ENCODE measurements at regions not wholly inside any gene's neighbourhood (a gene's known extent, or its start where the extent isn't known, plus 50 kb on each side); places are given as distances from the start of the nearest gene placed in this dataset.
"Not testable (repeated sequence)": the region's sequence is repeated elsewhere in the genome, so short reads cannot be mapped to it uniquely, and the experiment has no call there.

DNA sequence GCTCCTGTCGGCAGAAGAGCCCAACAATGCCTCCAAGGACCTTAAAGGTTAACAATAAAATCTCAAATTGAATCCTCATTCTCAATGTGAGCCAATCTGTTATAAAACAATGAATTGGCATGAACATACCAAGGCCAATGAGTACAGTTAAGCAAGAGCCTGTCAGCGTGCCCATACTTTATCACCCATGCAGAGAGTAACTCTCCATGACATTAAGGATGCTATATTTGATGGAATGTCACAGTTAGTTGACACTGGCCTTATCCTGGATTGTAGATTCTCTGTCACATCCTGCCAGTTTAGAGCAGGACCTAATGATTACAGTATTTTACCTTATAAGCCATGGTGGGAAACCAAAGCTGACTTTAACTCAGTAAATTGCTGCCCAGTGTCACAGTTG, 335.4 kb upstream of the MDFIC2 start:
- no peak overlapping the region for H3K27ac Mint-ChIP-seq
- H3K9me3 Mint-ChIP-seq, result peaks cover 5 to 7% of the 10 kb centered on the region in 2 donors
- H3K27me3 Mint-ChIP-seq, result peaks cover 11% of the 10 kb centered on the region in 2 donors
- peaks cover 0 to 4% of the 10 kb centered on the region in 2 donors for H3K36me3 Mint-ChIP-seq
- ATAC-seq (replicated peaks), result no peak
- H3K4me3 Mint-ChIP-seq, result no peak overlapping the region
- H3K4me1 Mint-ChIP-seq, result no peaks in the 10 kb centered on the region
- no peak for DNase-seq

GRCh38 chr3:70647094-70647493, 334.7 kb upstream of the MDFIC2 start:
- no peak overlapping the region for H3K27ac Mint-ChIP-seq
- H3K4me1 Mint-ChIP-seq, result no peaks in the 10 kb centered on the region

GRCh38 chr3:70646635-70647034, 334.2 kb upstream of the MDFIC2 start:
- Mint-ChIP-seq H3K4me1 (no peaks in the 10 kb centered on the region), H3K36me3 (peaks cover 0 to 4% of the 10 kb centered on the region in 2 donors), H3K4me3 (no peak overlapping the region), H3K27me3 (peaks cover 11% of the 10 kb centered on the region in 2 donors), H3K9me3 (peaks cover 5 to 7% of the 10 kb centered on the region in 2 donors), H3K27ac (no peak overlapping the region)
- ATAC-seq (replicated peaks) (no peak), DNase-seq (no peak)

More at GRCh38 chr3:70647094-70647493, 334.7 kb upstream of the MDFIC2 start:
- DNase-seq (no peak), ATAC-seq (replicated peaks) (no peak)
- peaks cover 0 to 4% of the 10 kb centered on the region in 2 donors for H3K36me3 Mint-ChIP-seq
- H3K9me3 Mint-ChIP-seq, result peaks cover 5 to 7% of the 10 kb centered on the region in 2 donors
- peaks cover 11% of the 10 kb centered on the region in 2 donors for H3K27me3 Mint-ChIP-seq
- no peak overlapping the region for H3K4me3 Mint-ChIP-seq

DNA sequence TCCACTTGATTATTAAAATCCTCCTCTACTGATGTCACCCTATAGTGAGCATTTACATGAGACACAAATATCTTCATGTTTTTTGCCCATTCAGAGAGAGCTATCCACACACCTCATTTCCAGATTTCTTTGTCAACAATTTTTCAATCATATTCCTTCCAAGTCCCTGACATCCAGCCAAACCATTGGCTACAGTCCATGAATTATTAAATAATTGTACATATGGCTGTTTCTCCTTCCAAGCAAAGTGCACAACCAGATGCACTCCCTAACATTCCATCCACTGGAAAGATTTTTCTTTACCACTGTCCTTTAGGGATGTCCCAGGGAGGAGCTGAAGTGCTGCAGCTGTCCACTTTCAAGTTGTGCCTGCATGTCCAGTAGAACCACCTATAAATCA, 328.0 kb upstream of the MDFIC2 start:
- H3K9me3 Mint-ChIP-seq, result peaks cover 10 to 14% of the 10 kb centered on the region in 2 donors
- no peaks in the 10 kb centered on the region for H3K4me1 Mint-ChIP-seq
- DNase-seq, result no peak
- no peak overlapping the region for H3K4me3 Mint-ChIP-seq
- H3K27me3 Mint-ChIP-seq, result peaks cover 13 to 18% of the 10 kb centered on the region in 2 donors
- no peak for ATAC-seq (replicated peaks)
- no peak overlapping the region for H3K27ac Mint-ChIP-seq
- peaks cover 0 to 4% of the 10 kb centered on the region in 2 donors for H3K36me3 Mint-ChIP-seq

- Mint-ChIP-seq H3K4me3 (no peak overlapping the region), H3K27ac (no peak overlapping the region), H3K27me3 (peaks cover 18 to 20% of the 10 kb centered on the region in 2 donors), H3K36me3 (no peaks in the 10 kb centered on the region), H3K9me3 (peaks cover 4 to 10% of the 10 kb centered on the region in 2 donors), H3K4me1 (no peaks in the 10 kb centered on the region)
- ATAC-seq (replicated peaks) (no peak), DNase-seq (no peak)
Measured at GRCh38 chr3:70635301-70635700, 322.9 kb upstream of the MDFIC2 start.

- no peaks in the 10 kb centered on the region for H3K9me3 Mint-ChIP-seq
- no peaks in the 10 kb centered on the region for H3K36me3 Mint-ChIP-seq
- DNase-seq, result no peak
- no peak overlapping the region for H3K27ac Mint-ChIP-seq
- H3K27me3 Mint-ChIP-seq, result peaks cover 10 to 18% of the 10 kb centered on the region in 2 donors
- H3K4me3 Mint-ChIP-seq, result no peak overlapping the region
- ATAC-seq (replicated peaks), result no peak
- H3K4me1 Mint-ChIP-seq, result no peaks in the 10 kb centered on the region
Measured at GRCh38 chr3:70631716-70632307, 319.4 kb upstream of the MDFIC2 start.

DNA sequence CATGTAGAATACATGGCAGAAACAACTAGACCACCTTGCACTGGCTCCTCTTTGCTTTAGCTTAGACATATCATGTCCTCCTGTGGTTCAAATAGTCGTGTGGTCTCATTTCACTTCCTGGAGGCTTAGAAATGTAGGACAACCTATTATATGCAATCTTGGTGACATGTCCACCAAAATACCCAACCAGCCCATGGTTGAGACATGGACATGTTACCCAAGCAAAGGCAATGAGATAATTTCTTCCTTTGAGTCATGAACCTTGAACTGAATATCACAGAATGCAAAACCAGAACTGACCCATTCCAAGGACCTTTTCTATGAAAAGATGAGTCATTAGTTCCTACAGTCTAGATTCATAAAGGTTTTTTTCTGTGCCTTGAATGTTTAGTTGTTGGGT, 309.0 kb upstream of the MDFIC2 start:
- DNase-seq, result no peak
- Mint-ChIP-seq H3K36me3 (no peaks in the 10 kb centered on the region), H3K27me3 (peaks cover 8 to 20% of the 10 kb centered on the region in 2 donors), H3K27ac (no peak overlapping the region), H3K4me1 (peaks cover 7 to 17% of the 10 kb centered on the region in 2 donors), H3K9me3 (peaks cover 0 to 3% of the 10 kb centered on the region in 2 donors), H3K4me3 (no peak overlapping the region)
- peak; percentile 82 to 92 for ATAC-seq (replicated peaks)

DNA sequence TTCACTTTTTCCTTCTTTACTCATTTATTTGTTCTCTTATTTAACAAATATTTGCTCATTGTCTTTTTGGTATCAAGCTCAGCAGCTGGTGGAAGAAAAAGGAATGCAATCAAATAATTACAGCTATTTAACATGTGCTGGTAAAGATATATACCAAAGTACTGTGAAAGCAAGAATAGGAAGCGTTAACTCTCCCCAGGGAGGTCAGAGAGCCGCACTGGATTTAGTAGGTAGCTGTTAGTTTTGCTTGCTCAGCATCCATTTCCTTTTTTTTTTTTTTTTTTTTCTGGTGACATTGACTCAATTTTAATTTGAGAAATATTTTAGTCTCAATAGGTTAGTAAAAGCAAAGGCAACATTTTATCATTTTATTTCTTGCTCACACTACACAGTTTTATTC, 308.5 kb upstream of the MDFIC2 start:
- peaks cover 8 to 20% of the 10 kb centered on the region in 2 donors for H3K27me3 Mint-ChIP-seq
- peaks cover 0 to 3% of the 10 kb centered on the region in 2 donors for H3K9me3 Mint-ChIP-seq
- no peak overlapping the region for H3K4me3 Mint-ChIP-seq
- ATAC-seq (replicated peaks) (peak in 1 of 2 donors; percentile 55), DNase-seq (no peak)
- H3K36me3 Mint-ChIP-seq, result no peaks in the 10 kb centered on the region
- H3K4me1 Mint-ChIP-seq, result peaks cover 7 to 17% of the 10 kb centered on the region in 2 donors
- H3K27ac Mint-ChIP-seq, result no peak overlapping the region

DNA sequence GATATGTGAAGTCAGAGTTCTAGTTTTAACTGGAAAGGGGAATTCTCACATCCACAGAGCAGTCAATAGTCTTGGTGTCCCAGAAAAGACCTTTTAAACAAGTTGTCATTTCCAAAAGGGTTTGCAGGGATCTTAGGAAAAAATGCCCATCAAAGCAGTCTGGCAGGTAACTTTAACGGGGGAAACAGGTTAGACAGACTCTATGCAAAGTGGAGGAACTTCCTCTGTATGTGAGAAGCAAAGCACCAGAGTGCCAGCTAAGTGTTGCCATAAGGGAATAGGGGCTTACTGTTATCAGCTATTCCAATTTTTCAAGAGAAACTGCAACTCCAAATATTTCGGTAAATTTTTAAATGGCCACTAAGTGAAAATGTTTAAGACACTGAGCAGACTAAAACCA, 307.9 kb upstream of the MDFIC2 start:
- no peak overlapping the region for H3K27ac Mint-ChIP-seq
- no peak overlapping the region for H3K4me3 Mint-ChIP-seq
- DNase-seq (no peak), ATAC-seq (replicated peaks) (no peak)
- H3K4me1 Mint-ChIP-seq, result peaks cover 7 to 17% of the 10 kb centered on the region in 2 donors
- H3K36me3 Mint-ChIP-seq, result no peaks in the 10 kb centered on the region
- H3K9me3 Mint-ChIP-seq, result peaks cover 0 to 3% of the 10 kb centered on the region in 2 donors
- peaks cover 8 to 21% of the 10 kb centered on the region in 2 donors for H3K27me3 Mint-ChIP-seq

GRCh38 chr3:70618151-70618550, 305.7 kb upstream of the MDFIC2 start:
- Mint-ChIP-seq H3K4me1 (peaks cover 7 to 17% of the 10 kb centered on the region in 2 donors), H3K27ac (no peak overlapping the region)
- ATAC-seq (replicated peaks), result no peak

GRCh38 chr3:70617349-70617748, 304.9 kb upstream of the MDFIC2 start:
- DNase-seq; H3K9me3 Mint-ChIP-seq; H3K27ac Mint-ChIP-seq; H3K36me3 Mint-ChIP-seq; ATAC-seq (replicated peaks); H3K4me3 Mint-ChIP-seq: not testable (repeated sequence)
- Mint-ChIP-seq H3K27me3 (peaks cover 15 to 20% of the 10 kb centered on the region in 2 donors), H3K4me1 (peaks cover 7 to 17% of the 10 kb centered on the region in 2 donors)

More at GRCh38 chr3:70618151-70618550, 305.7 kb upstream of the MDFIC2 start:
- Mint-ChIP-seq H3K36me3 (no peaks in the 10 kb centered on the region), H3K4me3 (no peak overlapping the region), H3K27me3 (peaks cover 15 to 20% of the 10 kb centered on the region in 2 donors), H3K9me3 (peaks cover 0 to 3% of the 10 kb centered on the region in 2 donors)
- no peak for DNase-seq

- ATAC-seq (replicated peaks) (no peak), DNase-seq (no peak)
- no peaks in the 10 kb centered on the region for H3K36me3 Mint-ChIP-seq
- no peak overlapping the region for H3K4me3 Mint-ChIP-seq
- peaks cover 0 to 5% of the 10 kb centered on the region in 2 donors for H3K9me3 Mint-ChIP-seq
- no peak overlapping the region for H3K27ac Mint-ChIP-seq
- H3K27me3 Mint-ChIP-seq, result peaks cover 15 to 20% of the 10 kb centered on the region in 2 donors
- peaks cover 0 to under 1% of the 10 kb centered on the region in 2 donors for H3K4me1 Mint-ChIP-seq
Measured at GRCh38 chr3:70615286-70615685, 302.8 kb upstream of the MDFIC2 start.

DNA sequence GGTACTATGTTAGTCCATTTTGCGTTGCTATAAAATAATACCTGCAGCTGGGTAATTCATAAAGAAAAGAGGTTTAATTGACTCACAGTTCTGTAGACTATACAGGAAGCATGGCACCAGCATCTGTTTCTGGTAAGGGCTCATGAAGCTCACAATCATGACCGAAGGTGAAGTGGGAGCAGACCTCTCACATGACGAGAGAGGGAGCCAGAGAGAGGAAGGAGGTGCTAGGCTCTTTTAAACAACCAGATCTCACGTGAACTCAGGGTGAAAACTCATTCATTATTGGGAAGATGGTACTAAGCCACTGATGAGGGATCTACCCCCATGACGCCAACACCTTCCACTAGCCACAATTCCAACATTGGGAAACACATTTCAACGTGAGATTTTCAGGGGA, 301.7 kb upstream of the MDFIC2 start:
- no peaks in the 10 kb centered on the region for H3K36me3 Mint-ChIP-seq
- no peaks in the 10 kb centered on the region for H3K4me1 Mint-ChIP-seq
- no peak for ATAC-seq (replicated peaks)
- peaks cover 0 to 5% of the 10 kb centered on the region in 2 donors for H3K9me3 Mint-ChIP-seq
- no peak overlapping the region for H3K4me3 Mint-ChIP-seq
- DNase-seq, result no peak
- no peak overlapping the region for H3K27ac Mint-ChIP-seq
- peaks cover 8 to 14% of the 10 kb centered on the region in 2 donors for H3K27me3 Mint-ChIP-seq

- DNase-seq (no peak), ATAC-seq (replicated peaks) (no peak)
- Mint-ChIP-seq H3K4me3 (no peak overlapping the region), H3K27ac (no peak overlapping the region), H3K27me3 (peaks cover 8 to 9% of the 10 kb centered on the region in 2 donors), H3K36me3 (no peaks in the 10 kb centered on the region), H3K4me1 (no peaks in the 10 kb centered on the region), H3K9me3 (peaks cover 0 to 5% of the 10 kb centered on the region in 2 donors)
Measured at GRCh38 chr3:70612920-70613319, 300.5 kb upstream of the MDFIC2 start.

GRCh38 chr3:70611667-70612277, 299.3 kb upstream of the MDFIC2 start:
- H3K27ac Mint-ChIP-seq; H3K4me3 Mint-ChIP-seq; H3K4me1 Mint-ChIP-seq; DNase-seq; H3K9me3 Mint-ChIP-seq; H3K36me3 Mint-ChIP-seq; ATAC-seq (replicated peaks): not testable (repeated sequence)
- peaks cover 4 to 12% of the 10 kb centered on the region in 2 donors for H3K27me3 Mint-ChIP-seq
